ENCODE measurements at regions not wholly inside any gene's neighbourhood (a gene's known extent, or its start where the extent isn't known, plus 50 kb on each side); places are given as distances from the start of the nearest gene placed in this dataset.

GRCh38 chr12:97946701-97947100 lies 484.1 kb downstream of the RMST start:
- Histone ChIP-seq H3K9me3 (ENCODE audit: low read depth, low read length) (no peaks in the 10 kb centered on the region), H3K4me1 (ENCODE audit: insufficient read depth, low read length) (no peaks in the 10 kb centered on the region), H3K27me3 (ENCODE audit: insufficient read depth, low read length) (no peaks in the 10 kb centered on the region), H3K4me3 (ENCODE audit: low read length) (no peak overlapping the region)

GRCh38 chr12:97948591-97948990 lies 486.0 kb downstream of the RMST start:
- H3K4me1 ChIP-seq (ENCODE audit: insufficient read depth, low read length) = no peaks in the 10 kb centered on the region
- no peaks in the 10 kb centered on the region for H3K9me3 ChIP-seq (ENCODE audit: low read depth, low read length)
- no peaks in the 10 kb centered on the region for H3K27me3 ChIP-seq (ENCODE audit: insufficient read depth, low read length)
- no peak overlapping the region for H3K4me3 ChIP-seq (ENCODE audit: low read length)

- Histone ChIP-seq H3K9me3 (ENCODE audit: low read depth, low read length) (no peaks in the 10 kb centered on the region), H3K27me3 (ENCODE audit: insufficient read depth, low read length) (no peaks in the 10 kb centered on the region), H3K4me1 (ENCODE audit: insufficient read depth, low read length) (no peaks in the 10 kb centered on the region), H3K4me3 (ENCODE audit: low read length) (no peak overlapping the region)
These were observed 488.6 kb downstream of the RMST start for GRCh38 chr12:97951239-97951638.

GRCh38 chr12:97951717-97952116 lies 489.1 kb downstream of the RMST start:
- no peaks in the 10 kb centered on the region for H3K27me3 ChIP-seq (ENCODE audit: insufficient read depth, low read length)
- no peaks in the 10 kb centered on the region for H3K4me1 ChIP-seq (ENCODE audit: insufficient read depth, low read length)
- no peaks in the 10 kb centered on the region for H3K9me3 ChIP-seq (ENCODE audit: low read depth, low read length)
- no peak overlapping the region for H3K4me3 ChIP-seq (ENCODE audit: low read length)

- H3K9me3 ChIP-seq (ENCODE audit: low read depth, low read length) = no peaks in the 10 kb centered on the region
- H3K4me3 ChIP-seq (ENCODE audit: low read length) = no peak overlapping the region
- H3K27me3 ChIP-seq (ENCODE audit: insufficient read depth, low read length) = no peaks in the 10 kb centered on the region
- H3K4me1 ChIP-seq (ENCODE audit: insufficient read depth, low read length) = no peaks in the 10 kb centered on the region
These were observed 494.5 kb downstream of the RMST start for GRCh38 chr12:97957109-97957508.

GRCh38 chr12:97960225-97960624 lies 497.6 kb downstream of the RMST start:
- Histone ChIP-seq H3K9me3 (ENCODE audit: low read depth, low read length) (no peaks in the 10 kb centered on the region), H3K4me3 (ENCODE audit: low read length) (no peak overlapping the region), H3K4me1 (ENCODE audit: insufficient read depth, low read length) (no peaks in the 10 kb centered on the region)

GRCh38 chr12:97960741-97961608 lies 498.4 kb downstream of the RMST start:
- no peaks in the 10 kb centered on the region for H3K27me3 ChIP-seq (ENCODE audit: insufficient read depth, low read length)
- H3K4me3 ChIP-seq (ENCODE audit: low read length) = no peak overlapping the region
- H3K4me1 ChIP-seq (ENCODE audit: insufficient read depth, low read length) = no peaks in the 10 kb centered on the region
- H3K9me3 ChIP-seq (ENCODE audit: low read depth, low read length) = no peaks in the 10 kb centered on the region

More at GRCh38 chr12:97960225-97960624, 497.6 kb downstream of the RMST start:
- no peaks in the 10 kb centered on the region for H3K27me3 ChIP-seq (ENCODE audit: insufficient read depth, low read length)

- no peaks in the 10 kb centered on the region for H3K4me1 ChIP-seq (ENCODE audit: insufficient read depth, low read length)
- H3K4me3 ChIP-seq (ENCODE audit: low read length) = no peak overlapping the region
- H3K9me3 ChIP-seq (ENCODE audit: low read depth, low read length) = no peaks in the 10 kb centered on the region
- no peaks in the 10 kb centered on the region for H3K27me3 ChIP-seq (ENCODE audit: insufficient read depth, low read length)
These were observed 505.2 kb downstream of the RMST start for GRCh38 chr12:97967831-97968230.

GRCh38 chr12:97968641-97969197 lies 506.1 kb downstream of the RMST start:
- H3K9me3 ChIP-seq (ENCODE audit: low read depth, low read length) = no peaks in the 10 kb centered on the region
- H3K4me1 ChIP-seq (ENCODE audit: insufficient read depth, low read length) = no peaks in the 10 kb centered on the region
- H3K4me3 ChIP-seq (ENCODE audit: low read length) = no peak overlapping the region
- H3K27me3 ChIP-seq (ENCODE audit: insufficient read depth, low read length) = no peaks in the 10 kb centered on the region

- Histone ChIP-seq H3K4me3 (ENCODE audit: low read length) (no peak overlapping the region), H3K9me3 (ENCODE audit: low read depth, low read length) (peaks cover 6% of the 10 kb centered on the region), H3K27me3 (ENCODE audit: insufficient read depth, low read length) (no peaks in the 10 kb centered on the region), H3K4me1 (ENCODE audit: insufficient read depth, low read length) (no peaks in the 10 kb centered on the region)
These were observed 515.3 kb downstream of the RMST start for GRCh38 chr12:97977870-97978405.

GRCh38 chr12:97982684-97983083 lies 520.1 kb downstream of the RMST start:
- no peak overlapping the region for H3K4me3 ChIP-seq (ENCODE audit: low read length)
- no peaks in the 10 kb centered on the region for H3K4me1 ChIP-seq (ENCODE audit: insufficient read depth, low read length)
- H3K9me3 ChIP-seq (ENCODE audit: low read depth, low read length) = peaks cover 6% of the 10 kb centered on the region
- no peaks in the 10 kb centered on the region for H3K27me3 ChIP-seq (ENCODE audit: insufficient read depth, low read length)

- Histone ChIP-seq H3K9me3 (ENCODE audit: low read depth, low read length) (peaks cover 6% of the 10 kb centered on the region), H3K4me1 (ENCODE audit: insufficient read depth, low read length) (no peaks in the 10 kb centered on the region), H3K4me3 (ENCODE audit: low read length) (no peak overlapping the region), H3K27me3 (ENCODE audit: insufficient read depth, low read length) (no peaks in the 10 kb centered on the region)
These were observed 521.2 kb downstream of the RMST start for GRCh38 chr12:97983796-97984195.

GRCh38 chr12:97984436-97984835 lies 521.8 kb downstream of the RMST start:
- peaks cover 6% of the 10 kb centered on the region for H3K9me3 ChIP-seq (ENCODE audit: low read depth, low read length)
- H3K4me1 ChIP-seq (ENCODE audit: insufficient read depth, low read length) = no peaks in the 10 kb centered on the region
- H3K4me3 ChIP-seq (ENCODE audit: low read length) = no peak overlapping the region
- H3K27me3 ChIP-seq (ENCODE audit: insufficient read depth, low read length) = no peaks in the 10 kb centered on the region

GRCh38 chr12:97984974-97985580 lies 522.5 kb downstream of the RMST start:
- no peaks in the 10 kb centered on the region for H3K4me1 ChIP-seq (ENCODE audit: insufficient read depth, low read length)
- no peaks in the 10 kb centered on the region for H3K27me3 ChIP-seq (ENCODE audit: insufficient read depth, low read length)
- H3K9me3 ChIP-seq (ENCODE audit: low read depth, low read length) = peaks cover 6% of the 10 kb centered on the region
- H3K4me3 ChIP-seq (ENCODE audit: low read length) = no peak overlapping the region

GRCh38 chr12:97985834-97986233 lies 523.2 kb downstream of the RMST start:
- H3K27me3 ChIP-seq (ENCODE audit: insufficient read depth, low read length) = no peaks in the 10 kb centered on the region
- no peaks in the 10 kb centered on the region for H3K4me1 ChIP-seq (ENCODE audit: insufficient read depth, low read length)
- H3K4me3 ChIP-seq (ENCODE audit: low read length) = no peak overlapping the region
- H3K9me3 ChIP-seq (ENCODE audit: low read depth, low read length) = peaks cover 6% of the 10 kb centered on the region

Data from mononuclear cell (primary cell).